AG04449 (cell line): ENCODE measurements at regions not wholly inside any gene's neighbourhood (a gene's known extent, or its start where the extent isn't known, plus 50 kb on each side); places are given as distances from the start of the nearest gene placed in this dataset.

ENCODE experiments used
- CTCF ChIA-PET: fragments of 350-600 bp; formaldehyde crosslinking; extraction: SDS; loops from one replicate; lab custom pipeline; 2021; ENCODE audit warnings: antibody characterized with exemption; lab: Yijun Ruan, JAX
- POLR2A ChIA-PET: fragments of 400-600, 350-600 bp; formaldehyde crosslinking; extraction: SDS; loops from one replicate; lab custom pipeline; 2020; ENCODE audit warnings: antibody characterized with exemption, inconsistent platforms; lab: Yijun Ruan, JAX
- DNase-seq: peaks from one replicate; pipeline ENCODE4 v3.0.0-alpha.2; 2010; ENCODE audit warnings: low read depth, low spot score
- H3K4me3 ChIP-seq: 2 replicates; pipeline ENCODE4 v1.5.1; 2011; ENCODE audit warnings: low read depth, mild to moderate bottlenecking, control low read depth, low read length
- TF ChIP-seq, protein P1 (sequence below): IDR thresholded peaks from one replicate; pipeline ENCODE4 v1.5.1; 2011; ENCODE audit warnings: mild to moderate bottlenecking, moderate library complexity, low read length, control low read depth, inconsistent platforms; ENCODE audit not compliant: insufficient read depth; ENCODE audit errors: missing control alignments

DNA sequence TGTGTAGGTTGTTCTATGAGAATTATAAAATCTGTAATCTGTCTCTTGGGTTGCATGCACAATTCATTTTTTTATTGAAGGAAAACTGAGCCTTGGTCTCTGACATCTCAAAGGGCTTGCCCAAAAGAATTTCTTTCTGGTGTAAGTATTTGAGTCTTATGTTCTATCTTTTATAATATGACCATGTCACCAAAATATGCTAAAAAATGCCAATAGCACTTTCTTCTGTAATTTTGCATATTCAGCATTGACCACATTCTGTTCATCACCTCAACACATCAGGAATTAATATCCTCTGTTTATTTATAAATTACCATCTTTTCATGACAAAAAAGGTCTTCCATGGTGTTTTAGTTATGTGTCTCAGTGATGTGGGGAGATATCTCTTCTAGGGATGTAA lies 268.7 kb upstream of the TCF4 start:
- ChIA-PET CTCF (interaction anchor here (1.3 to 1.9 kb wide), 2 partner anchors 75 to 710 kb away, joined by 3 to 5 read pairs; no protein-coding TSS in a partner anchor), POLR2A (no interaction called here)
- TF ChIP-seq, protein P1, sequence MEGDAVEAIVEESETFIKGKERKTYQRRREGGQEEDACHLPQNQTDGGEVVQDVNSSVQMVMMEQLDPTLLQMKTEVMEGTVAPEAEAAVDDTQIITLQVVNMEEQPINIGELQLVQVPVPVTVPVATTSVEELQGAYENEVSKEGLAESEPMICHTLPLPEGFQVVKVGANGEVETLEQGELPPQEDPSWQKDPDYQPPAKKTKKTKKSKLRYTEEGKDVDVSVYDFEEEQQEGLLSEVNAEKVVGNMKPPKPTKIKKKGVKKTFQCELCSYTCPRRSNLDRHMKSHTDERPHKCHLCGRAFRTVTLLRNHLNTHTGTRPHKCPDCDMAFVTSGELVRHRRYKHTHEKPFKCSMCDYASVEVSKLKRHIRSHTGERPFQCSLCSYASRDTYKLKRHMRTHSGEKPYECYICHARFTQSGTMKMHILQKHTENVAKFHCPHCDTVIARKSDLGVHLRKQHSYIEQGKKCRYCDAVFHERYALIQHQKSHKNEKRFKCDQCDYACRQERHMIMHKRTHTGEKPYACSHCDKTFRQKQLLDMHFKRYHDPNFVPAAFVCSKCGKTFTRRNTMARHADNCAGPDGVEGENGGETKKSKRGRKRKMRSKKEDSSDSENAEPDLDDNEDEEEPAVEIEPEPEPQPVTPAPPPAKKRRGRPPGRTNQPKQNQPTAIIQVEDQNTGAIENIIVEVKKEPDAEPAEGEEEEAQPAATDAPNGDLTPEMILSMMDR, result no peak
- no peak overlapping the region for H3K4me3 ChIP-seq
- no peak for DNase-seq

DNA sequence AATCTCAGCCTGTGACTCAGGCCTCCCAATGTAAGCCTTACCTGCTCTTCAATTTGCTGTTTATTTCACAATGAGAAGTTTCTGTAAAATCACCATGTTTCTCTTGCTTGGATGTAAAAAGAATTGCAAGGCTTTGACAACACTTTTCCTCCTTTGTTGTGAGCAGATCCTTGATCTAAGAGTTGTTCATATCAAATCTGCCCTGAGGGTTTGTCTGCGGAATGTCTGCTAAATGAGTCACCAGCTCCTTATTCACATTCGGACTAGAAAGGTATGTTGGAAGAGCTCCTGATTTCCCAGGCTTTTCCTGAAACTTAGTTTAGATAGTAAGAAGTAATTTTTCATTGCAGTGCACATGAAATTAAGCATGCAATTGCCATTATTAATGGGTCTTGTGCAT lies 268.2 kb upstream of the TCF4 start:
- TF ChIP-seq, protein P1, result no peak
- ChIA-PET CTCF (interaction anchor here (0.6 to 2.1 kb wide), 4 partner anchors 31 to 720 kb away, joined by 3 to 6 read pairs (median 4); no protein-coding TSS in a partner anchor), POLR2A (no interaction called here)
- DNase-seq, result no peak
- H3K4me3 ChIP-seq, result no peak overlapping the region

DNA sequence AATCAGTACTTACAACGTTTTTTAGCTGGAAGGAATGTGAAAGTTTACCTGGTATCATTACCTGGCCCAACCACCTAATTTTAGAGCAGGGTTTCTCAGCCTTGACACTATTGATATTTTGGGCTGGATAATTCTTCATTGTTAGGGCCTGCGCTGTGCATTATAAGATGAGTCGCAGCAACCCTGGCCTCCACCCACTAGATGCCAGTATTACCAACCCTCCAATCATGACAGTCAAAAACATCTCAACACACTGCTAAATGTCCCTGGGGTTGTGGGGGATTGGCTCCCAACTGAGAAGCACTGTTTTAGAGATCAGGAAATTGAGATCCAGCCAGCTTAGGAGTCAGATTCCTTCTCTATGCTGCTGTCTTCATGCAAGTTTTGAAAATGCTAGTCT lies 265.3 kb upstream of the TCF4 start:
- TF ChIP-seq, protein P1, result no peak
- POLR2A ChIA-PET, result no interaction called here
- no peak overlapping the region for H3K4me3 ChIP-seq
- CTCF ChIA-PET, result interaction anchor here (1.6 to 3.2 kb wide), 3 partner anchors 10 to 619 kb away, joined by 3 to 9 read pairs (median 4); no protein-coding TSS in a partner anchor
- no peak for DNase-seq

DNA sequence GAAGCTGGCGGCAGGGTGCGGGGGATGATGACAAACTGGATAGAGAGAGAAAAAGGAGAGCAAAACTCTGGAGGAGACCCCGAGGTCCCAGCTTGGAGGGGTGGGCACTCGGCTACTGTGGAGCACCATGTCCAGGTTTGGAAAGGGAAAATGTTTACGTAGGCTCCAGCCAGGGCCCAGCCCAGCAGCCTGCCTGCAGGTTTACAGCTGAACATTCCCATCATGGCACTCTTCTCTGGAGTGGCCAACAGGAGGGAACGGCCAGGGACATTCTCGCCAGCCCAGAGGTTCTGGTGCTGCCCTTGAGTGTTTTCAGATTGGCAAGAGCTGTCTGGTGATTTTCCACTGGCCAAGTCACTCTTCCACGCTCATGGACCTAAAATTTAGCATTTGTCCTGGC lies 262.9 kb upstream of the TCF4 start:
- POLR2A ChIA-PET, result no interaction called here
- TF ChIP-seq, protein P1, result no peak
- H3K4me3 ChIP-seq, result no peak overlapping the region
- no peak for DNase-seq
- CTCF ChIA-PET, result interaction anchor here (1.9 to 3.2 kb wide), 2 partner anchors 10 to 436 kb away, joined by 8 to 9 read pairs; no protein-coding TSS in a partner anchor

DNA sequence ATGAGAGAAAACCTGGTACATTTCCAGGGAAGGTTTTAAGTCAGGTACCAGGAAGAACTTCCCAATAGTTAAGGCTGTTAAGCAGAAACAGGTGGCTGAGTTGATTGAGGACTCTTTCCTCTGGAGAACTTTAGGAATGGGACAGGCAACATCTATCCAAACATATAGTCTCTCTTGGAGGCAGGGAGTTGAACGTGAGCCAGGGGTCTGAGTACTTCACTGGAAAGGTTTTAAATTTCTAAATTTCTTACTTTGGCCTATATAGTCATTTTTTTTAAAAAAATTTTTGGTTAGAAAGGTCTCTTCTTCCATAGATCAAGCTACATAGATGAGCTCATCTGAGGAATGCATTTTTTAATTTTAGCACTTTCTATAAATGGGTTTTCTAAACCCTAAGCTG lies 261.4 kb upstream of the TCF4 start:
- ChIA-PET POLR2A (no interaction called here), CTCF (interaction anchor here (0.6 to 1.9 kb wide), 3 partner anchors 12 to 726 kb away, joined by 3 to 8 read pairs (median 4); no protein-coding TSS in a partner anchor)
- no peak for DNase-seq
- TF ChIP-seq, protein P1, result no peak
- no peak overlapping the region for H3K4me3 ChIP-seq

DNA sequence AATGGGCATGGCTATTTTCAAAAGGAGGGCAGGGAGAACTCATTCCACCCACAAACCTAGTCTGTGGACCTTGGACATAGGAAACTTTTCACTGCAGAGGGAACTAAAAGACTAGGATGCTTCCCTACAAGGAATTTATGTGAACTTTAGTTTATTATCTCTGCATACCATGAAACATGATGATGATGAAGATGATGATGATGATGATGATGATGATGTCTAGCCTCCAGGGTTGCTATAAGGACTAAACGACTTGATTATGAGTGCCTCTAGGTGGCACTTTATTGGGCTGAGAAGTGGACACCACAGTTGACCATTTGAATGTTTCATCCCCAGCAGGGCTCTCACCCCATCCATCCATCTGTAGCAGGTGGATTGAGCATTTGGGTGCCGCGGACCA lies 260.0 kb upstream of the TCF4 start:
- H3K4me3 ChIP-seq, result no peak overlapping the region
- ChIA-PET CTCF (no interaction called here), POLR2A (no interaction called here)
- TF ChIP-seq, protein P1, result no peak
- DNase-seq, result no peak
